T-helper 2 cell treated with Interferon-gamma antibody and Interleukin-4, amounts not matched to agents 5 μg/mL and 100 μg/mL, for 36 hours (primary cell): ENCODE measurements at regions not wholly inside any gene's neighbourhood (a gene's known extent, or its start where the extent isn't known, plus 50 kb on each side); places are given as distances from the start of the nearest gene placed in this dataset.

Experiments
- DNase-seq: peaks from one replicate; pipeline ENCODE4 v3.0.0; 2021; ENCODE audit warnings: low spot score
- H3K27ac Mint-ChIP-seq: one replicate; pipeline ENCODE4 v1.8.0; 2021; ENCODE audit warnings: mild to moderate bottlenecking, mixed read lengths
- H3K27me3 Mint-ChIP-seq: one replicate; pipeline ENCODE4 v1.8.0; 2021; ENCODE audit warnings: low read depth, mixed read lengths
- H3K36me3 Mint-ChIP-seq: one replicate; pipeline ENCODE4 v1.8.0; 2021; ENCODE audit warnings: low read depth, mixed read lengths
- H3K4me1 Mint-ChIP-seq: one replicate; pipeline ENCODE4 v1.8.0; 2021; ENCODE audit warnings: low read depth, mixed read lengths
- H3K4me3 Mint-ChIP-seq: one replicate; pipeline ENCODE4 v1.8.0; 2022; ENCODE audit warnings: mild to moderate bottlenecking, moderate library complexity, mixed read lengths
- H3K9me3 Mint-ChIP-seq: one replicate; pipeline ENCODE4 v1.8.0; 2021; ENCODE audit warnings: mixed read lengths

DNA sequence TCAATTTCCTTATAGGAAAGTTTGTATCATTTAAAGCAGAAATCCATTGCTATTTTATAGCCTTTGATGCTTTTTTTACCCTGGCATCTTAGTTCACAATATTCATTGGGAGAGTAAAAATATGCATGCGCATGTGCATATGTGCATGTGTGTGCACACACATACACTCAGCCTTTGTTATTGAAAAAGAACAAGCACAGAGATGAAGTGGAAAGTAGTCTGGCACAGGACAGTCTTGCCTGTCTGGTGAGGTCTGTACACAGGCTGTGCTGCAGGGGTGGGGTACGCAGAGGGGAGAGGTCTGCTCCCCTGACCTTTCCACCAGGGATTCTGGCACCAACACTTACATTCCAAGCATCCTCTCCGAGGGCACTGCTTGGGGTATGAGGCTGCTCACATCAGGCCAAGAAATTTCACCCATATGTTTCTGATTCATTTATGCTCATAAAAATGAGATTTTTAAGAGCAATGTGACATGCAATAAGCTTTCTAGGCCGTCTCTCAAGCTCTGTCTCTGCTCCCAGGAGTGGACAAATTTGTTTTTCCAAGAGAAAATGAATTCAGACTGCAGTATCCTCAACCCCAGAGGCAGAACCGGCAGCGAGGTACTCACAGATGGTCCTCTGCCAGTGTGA is 237.2 kb downstream of the INSIG2 start:
- no peaks in the 10 kb centered on the region for H3K4me1 Mint-ChIP-seq
- no peak overlapping the region for H3K27ac Mint-ChIP-seq
- H3K4me3 Mint-ChIP-seq, result no peak overlapping the region
- H3K36me3 Mint-ChIP-seq, result no peaks in the 10 kb centered on the region
- no peaks in the 10 kb centered on the region for H3K9me3 Mint-ChIP-seq
- DNase-seq, result no peak
- peaks cover 14% of the 10 kb centered on the region for H3K27me3 Mint-ChIP-seq

DNA sequence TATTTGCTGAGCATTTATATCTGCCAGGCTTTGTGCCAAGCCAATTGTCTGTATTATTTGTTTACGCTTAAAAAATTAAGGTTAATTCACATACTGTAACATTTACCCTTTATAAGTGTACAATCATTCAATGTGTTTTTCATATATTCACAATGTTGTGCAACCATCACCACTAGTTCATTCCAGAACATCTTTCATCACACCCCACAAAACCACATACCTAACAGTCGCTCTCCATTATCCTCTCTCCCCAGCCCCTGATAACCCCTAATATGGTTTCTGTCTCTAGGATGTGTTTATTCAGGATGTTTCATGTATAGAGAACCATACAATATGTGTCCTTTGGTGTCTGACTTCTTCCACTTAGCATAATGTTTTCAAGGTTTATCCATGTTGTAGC is 234.1 kb downstream of the INSIG2 start:
- Mint-ChIP-seq H3K4me1 (no peaks in the 10 kb centered on the region), H3K9me3 (no peaks in the 10 kb centered on the region), H3K27ac (no peak overlapping the region), H3K36me3 (no peaks in the 10 kb centered on the region), H3K4me3 (no peak overlapping the region), H3K27me3 (peaks cover 27% of the 10 kb centered on the region)
- no peak for DNase-seq

DNA sequence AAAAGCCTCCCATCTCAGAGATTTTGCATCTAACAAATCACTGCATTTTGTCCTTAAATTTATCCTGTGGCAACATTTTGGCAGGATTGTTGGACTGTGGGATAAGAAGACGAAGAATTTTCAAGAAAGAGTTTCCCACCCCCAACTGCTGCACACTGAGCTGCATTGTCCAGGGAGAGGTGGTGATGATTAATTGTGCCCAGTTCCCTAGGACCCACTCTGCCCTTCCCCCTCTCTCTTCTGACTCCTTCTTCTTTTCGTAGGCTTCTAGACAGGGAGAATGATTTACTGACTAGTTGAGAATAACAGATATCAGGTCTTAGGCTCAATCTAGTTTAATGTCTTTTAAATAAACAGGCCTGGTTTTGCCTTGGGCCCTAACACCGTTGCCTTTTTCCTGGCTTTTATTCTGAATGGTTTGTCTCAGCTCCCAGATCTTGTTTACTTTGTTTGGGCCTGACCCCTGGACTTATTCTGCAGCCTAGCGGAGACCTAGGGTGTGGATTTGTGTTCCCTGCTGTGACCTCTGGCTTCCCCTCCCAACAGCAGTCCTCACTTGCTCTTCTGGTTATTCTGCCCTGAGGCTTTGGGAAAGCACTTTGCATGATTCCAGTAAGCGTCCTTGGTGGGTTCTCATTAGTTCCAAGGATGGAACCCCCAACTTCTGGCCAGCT is 233.3 kb downstream of the INSIG2 start:
- H3K27ac Mint-ChIP-seq, result no peak overlapping the region
- peaks cover 29% of the 10 kb centered on the region for H3K27me3 Mint-ChIP-seq
- DNase-seq, result no peak
- H3K4me3 Mint-ChIP-seq, result no peak overlapping the region
- H3K4me1 Mint-ChIP-seq, result no peaks in the 10 kb centered on the region
- H3K36me3 Mint-ChIP-seq, result no peaks in the 10 kb centered on the region
- no peaks in the 10 kb centered on the region for H3K9me3 Mint-ChIP-seq

GRCh38 chr2:118320658-118321057 is 232.4 kb downstream of the INSIG2 start:
- H3K27me3 Mint-ChIP-seq, result peaks cover 33% of the 10 kb centered on the region
- H3K9me3 Mint-ChIP-seq, result no peaks in the 10 kb centered on the region
- H3K4me1 Mint-ChIP-seq, result no peaks in the 10 kb centered on the region
- no peak for DNase-seq
- H3K36me3 Mint-ChIP-seq, result no peaks in the 10 kb centered on the region
- H3K4me3 Mint-ChIP-seq, result no peak overlapping the region
- no peak overlapping the region for H3K27ac Mint-ChIP-seq

- no peaks in the 10 kb centered on the region for H3K36me3 Mint-ChIP-seq
- H3K9me3 Mint-ChIP-seq, result no peaks in the 10 kb centered on the region
- no peak overlapping the region for H3K4me3 Mint-ChIP-seq
- H3K27me3 Mint-ChIP-seq, result peaks cover 35% of the 10 kb centered on the region
- peaks cover 1% of the 10 kb centered on the region for H3K4me1 Mint-ChIP-seq
- H3K27ac Mint-ChIP-seq, result no peak overlapping the region
- DNase-seq, result no peak
Observed at GRCh38 chr2:118320196-118320595, 231.9 kb downstream of the INSIG2 start.

DNA sequence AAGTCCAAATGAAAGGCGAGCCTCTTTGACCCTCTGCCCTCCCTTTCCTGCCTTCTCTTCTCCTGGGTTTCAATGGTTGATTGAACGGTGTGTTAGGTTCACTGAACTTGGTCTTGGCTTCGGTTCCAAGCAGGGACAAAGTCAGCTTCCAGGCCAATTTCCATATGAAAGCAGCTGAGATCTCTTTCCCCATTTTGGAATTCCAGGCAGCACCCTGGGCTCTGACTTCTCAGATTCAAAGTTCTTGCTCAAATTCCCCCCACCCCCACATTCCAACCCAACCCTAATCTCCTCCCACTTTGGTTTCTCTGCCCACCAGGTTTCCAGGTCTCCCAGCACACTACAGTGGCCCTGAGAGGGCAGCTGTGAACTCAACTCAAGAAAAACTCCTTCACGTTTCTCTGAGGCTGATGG is 231.0 kb downstream of the INSIG2 start:
- no peak for DNase-seq
- no peak overlapping the region for H3K27ac Mint-ChIP-seq
- H3K4me3 Mint-ChIP-seq, result no peak overlapping the region
- peaks cover 1% of the 10 kb centered on the region for H3K4me1 Mint-ChIP-seq
- no peaks in the 10 kb centered on the region for H3K36me3 Mint-ChIP-seq
- H3K9me3 Mint-ChIP-seq, result no peaks in the 10 kb centered on the region
- H3K27me3 Mint-ChIP-seq, result peaks cover 43% of the 10 kb centered on the region

- Mint-ChIP-seq H3K9me3 (no peaks in the 10 kb centered on the region), H3K27me3 (peaks cover 55% of the 10 kb centered on the region), H3K4me1 (peaks cover 1% of the 10 kb centered on the region), H3K4me3 (no peak overlapping the region), H3K27ac (no peak overlapping the region), H3K36me3 (no peaks in the 10 kb centered on the region)
- DNase-seq, result no peak
Observed at GRCh38 chr2:118315606-118316005, 227.3 kb downstream of the INSIG2 start.

GRCh38 chr2:118312969-118313756 is 224.9 kb downstream of the INSIG2 start:
- H3K36me3 Mint-ChIP-seq, result no peaks in the 10 kb centered on the region
- H3K27me3 Mint-ChIP-seq, result peaks cover 42% of the 10 kb centered on the region
- H3K4me1 Mint-ChIP-seq, result peaks cover 7% of the 10 kb centered on the region
- no peaks in the 10 kb centered on the region for H3K9me3 Mint-ChIP-seq
- H3K4me3 Mint-ChIP-seq, result no peak overlapping the region
- DNase-seq, result no peak
- H3K27ac Mint-ChIP-seq, result no peak overlapping the region

- Mint-ChIP-seq H3K4me3 (peak overlapping the region; percentile 87), H3K9me3 (no peaks in the 10 kb centered on the region), H3K4me1 (peaks cover 7% of the 10 kb centered on the region), H3K27ac (peak overlapping the region; percentile 95), H3K36me3 (no peaks in the 10 kb centered on the region), H3K27me3 (peaks cover 37% of the 10 kb centered on the region)
- DNase-seq, result no peak
Observed at GRCh38 chr2:118310681-118311429, 222.6 kb downstream of the INSIG2 start.

- DNase-seq, result peak; percentile 79
- no peaks in the 10 kb centered on the region for H3K36me3 Mint-ChIP-seq
- peak overlapping the region; percentile 87 for H3K4me3 Mint-ChIP-seq
- H3K9me3 Mint-ChIP-seq, result no peaks in the 10 kb centered on the region
- peak overlapping the region; percentile 95 for H3K27ac Mint-ChIP-seq
- peaks cover 6% of the 10 kb centered on the region for H3K4me1 Mint-ChIP-seq
- H3K27me3 Mint-ChIP-seq, result peaks cover 34% of the 10 kb centered on the region
Observed at GRCh38 chr2:118309946-118310680, 221.8 kb downstream of the INSIG2 start.

- Mint-ChIP-seq H3K4me3 (peak overlapping the region; percentile 87), H3K9me3 (no peaks in the 10 kb centered on the region), H3K36me3 (no peaks in the 10 kb centered on the region), H3K27me3 (peaks cover 29% of the 10 kb centered on the region), H3K27ac (peak overlapping the region; percentile 95), H3K4me1 (peaks cover 6% of the 10 kb centered on the region)
- no peak for DNase-seq
Observed at GRCh38 chr2:118309257-118309945, 221.1 kb downstream of the INSIG2 start.

GRCh38 chr2:118307864-118308263 is 219.6 kb downstream of the INSIG2 start:
- no peaks in the 10 kb centered on the region for H3K36me3 Mint-ChIP-seq
- no peaks in the 10 kb centered on the region for H3K9me3 Mint-ChIP-seq
- H3K4me3 Mint-ChIP-seq, result no peak overlapping the region
- H3K27ac Mint-ChIP-seq, result no peak overlapping the region
- peaks cover 6% of the 10 kb centered on the region for H3K4me1 Mint-ChIP-seq
- peaks cover 15% of the 10 kb centered on the region for H3K27me3 Mint-ChIP-seq
- DNase-seq, result no peak

DNA sequence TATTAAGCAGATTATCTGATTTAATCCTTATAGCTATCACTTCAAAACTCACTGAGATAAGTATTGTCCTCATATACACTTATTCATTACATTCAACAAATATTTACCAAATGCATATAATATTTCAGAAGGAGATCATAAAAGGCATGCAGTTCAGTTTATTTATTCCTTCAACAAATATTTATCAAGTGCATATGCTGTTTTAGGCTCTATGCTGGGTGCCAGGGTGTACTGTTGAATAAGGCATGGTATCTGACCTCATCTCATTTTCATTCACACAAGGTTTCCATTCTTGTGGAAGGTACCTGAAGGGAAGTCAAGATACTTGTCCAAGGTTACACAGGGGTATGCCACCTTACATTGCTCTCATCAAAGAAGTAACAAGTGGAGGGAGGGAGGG is 213.0 kb downstream of the INSIG2 start:
- H3K4me3 Mint-ChIP-seq, result no peak overlapping the region
- no peaks in the 10 kb centered on the region for H3K9me3 Mint-ChIP-seq
- H3K27me3 Mint-ChIP-seq, result peaks cover 8% of the 10 kb centered on the region
- H3K27ac Mint-ChIP-seq, result no peak overlapping the region
- H3K36me3 Mint-ChIP-seq, result no peaks in the 10 kb centered on the region
- no peaks in the 10 kb centered on the region for H3K4me1 Mint-ChIP-seq
- DNase-seq, result no peak
